ENCODE measurements at regions not wholly inside any gene's neighbourhood (a gene's known extent, or its start where the extent isn't known, plus 50 kb on each side); places are given as distances from the start of the nearest gene placed in this dataset.

GRCh38 chr9:103700195-103700962 is 393.7 kb upstream of the SMC2 start:
- Histone ChIP-seq H3K4me3 (ENCODE audit: insufficient read depth, low read length) (no peak overlapping the region), H3K9me3 (ENCODE audit: low read depth, low read length) (peaks cover 4% of the 10 kb centered on the region), H4K20me1 (ENCODE audit: insufficient read depth, low read length) (no peaks in the 10 kb centered on the region), H3K79me2 (ENCODE audit: insufficient read depth, low read length) (no peaks in the 10 kb centered on the region), H3K4me2 (ENCODE audit: insufficient read depth, low read length) (no peak overlapping the region), H3K4me1 (ENCODE audit: insufficient read depth, low read length) (no peaks in the 10 kb centered on the region), H3K27me3 (ENCODE audit: insufficient read depth, low read length) (no peaks in the 10 kb centered on the region), H2AFZ (ENCODE audit: low read length) (no peak overlapping the region), H3K27ac (ENCODE audit: low read depth, low read length) (no peak overlapping the region), H3K36me3 (ENCODE audit: insufficient read depth, low read length) (no peaks in the 10 kb centered on the region)
- no peak for TF ChIP-seq CTCF (IDR thresholded peaks at IDR 0.05; ENCODE audit: extremely low read depth, low read depth, low read length)
- no peak for DNase-seq (ENCODE audit: insufficient read length, low spot score, missing footprints)

- Histone ChIP-seq H3K27me3 (ENCODE audit: insufficient read depth, low read length) (no peaks in the 10 kb centered on the region), H3K27ac (ENCODE audit: low read depth, low read length) (no peak overlapping the region), H4K20me1 (ENCODE audit: insufficient read depth, low read length) (no peaks in the 10 kb centered on the region), H3K4me1 (ENCODE audit: insufficient read depth, low read length) (no peaks in the 10 kb centered on the region), H2AFZ (ENCODE audit: low read length) (no peak overlapping the region), H3K79me2 (ENCODE audit: insufficient read depth, low read length) (no peaks in the 10 kb centered on the region), H3K4me2 (ENCODE audit: insufficient read depth, low read length) (no peak overlapping the region), H3K4me3 (ENCODE audit: insufficient read depth, low read length) (no peak overlapping the region), H3K9me3 (ENCODE audit: low read depth, low read length) (peaks cover 4% of the 10 kb centered on the region), H3K36me3 (ENCODE audit: insufficient read depth, low read length) (no peaks in the 10 kb centered on the region)
- TF ChIP-seq CTCF (IDR thresholded peaks at IDR 0.05; ENCODE audit: extremely low read depth, low read depth, low read length) = no peak
- no peak for DNase-seq (ENCODE audit: insufficient read length, low spot score, missing footprints)
Measured at GRCh38 chr9:103702572-103702971, 391.5 kb upstream of the SMC2 start.

- Histone ChIP-seq H3K4me2 (ENCODE audit: insufficient read depth, low read length) (no peak overlapping the region), H3K36me3 (ENCODE audit: insufficient read depth, low read length) (no peaks in the 10 kb centered on the region), H3K4me3 (ENCODE audit: insufficient read depth, low read length) (no peak overlapping the region), H4K20me1 (ENCODE audit: insufficient read depth, low read length) (no peaks in the 10 kb centered on the region), H3K79me2 (ENCODE audit: insufficient read depth, low read length) (no peaks in the 10 kb centered on the region), H3K27me3 (ENCODE audit: insufficient read depth, low read length) (no peaks in the 10 kb centered on the region), H3K9me3 (ENCODE audit: low read depth, low read length) (peaks cover 4% of the 10 kb centered on the region), H2AFZ (ENCODE audit: low read length) (no peak overlapping the region), H3K27ac (ENCODE audit: low read depth, low read length) (no peak overlapping the region), H3K4me1 (ENCODE audit: insufficient read depth, low read length) (no peaks in the 10 kb centered on the region)
- TF ChIP-seq CTCF (IDR thresholded peaks at IDR 0.05; ENCODE audit: extremely low read depth, low read depth, low read length) = no peak
- DNase-seq (ENCODE audit: insufficient read length, low spot score, missing footprints) = no peak
Measured at GRCh38 chr9:103707181-103707580, 386.9 kb upstream of the SMC2 start.

GRCh38 chr9:103709366-103709765 is 384.7 kb upstream of the SMC2 start:
- Histone ChIP-seq H3K79me2 (ENCODE audit: insufficient read depth, low read length) (no peaks in the 10 kb centered on the region), H3K27me3 (ENCODE audit: insufficient read depth, low read length) (no peaks in the 10 kb centered on the region), H3K36me3 (ENCODE audit: insufficient read depth, low read length) (no peaks in the 10 kb centered on the region), H3K4me1 (ENCODE audit: insufficient read depth, low read length) (no peaks in the 10 kb centered on the region), H3K4me2 (ENCODE audit: insufficient read depth, low read length) (no peak overlapping the region), H3K4me3 (ENCODE audit: insufficient read depth, low read length) (no peak overlapping the region), H2AFZ (ENCODE audit: low read length) (no peak overlapping the region), H4K20me1 (ENCODE audit: insufficient read depth, low read length) (no peaks in the 10 kb centered on the region), H3K27ac (ENCODE audit: low read depth, low read length) (no peak overlapping the region), H3K9me3 (ENCODE audit: low read depth, low read length) (peaks cover 6% of the 10 kb centered on the region)
- DNase-seq (ENCODE audit: insufficient read length, low spot score, missing footprints) = no peak
- no peak for TF ChIP-seq CTCF (IDR thresholded peaks at IDR 0.05; ENCODE audit: extremely low read depth, low read depth, low read length)
